ENCODE measurements at regions not wholly inside any gene's neighbourhood (a gene's known extent, or its start where the extent isn't known, plus 50 kb on each side); places are given as distances from the start of the nearest gene placed in this dataset.
"Not testable (repeated sequence)": the region's sequence is repeated elsewhere in the genome, so short reads cannot be mapped to it uniquely, and the experiment has no call there.

DNA sequence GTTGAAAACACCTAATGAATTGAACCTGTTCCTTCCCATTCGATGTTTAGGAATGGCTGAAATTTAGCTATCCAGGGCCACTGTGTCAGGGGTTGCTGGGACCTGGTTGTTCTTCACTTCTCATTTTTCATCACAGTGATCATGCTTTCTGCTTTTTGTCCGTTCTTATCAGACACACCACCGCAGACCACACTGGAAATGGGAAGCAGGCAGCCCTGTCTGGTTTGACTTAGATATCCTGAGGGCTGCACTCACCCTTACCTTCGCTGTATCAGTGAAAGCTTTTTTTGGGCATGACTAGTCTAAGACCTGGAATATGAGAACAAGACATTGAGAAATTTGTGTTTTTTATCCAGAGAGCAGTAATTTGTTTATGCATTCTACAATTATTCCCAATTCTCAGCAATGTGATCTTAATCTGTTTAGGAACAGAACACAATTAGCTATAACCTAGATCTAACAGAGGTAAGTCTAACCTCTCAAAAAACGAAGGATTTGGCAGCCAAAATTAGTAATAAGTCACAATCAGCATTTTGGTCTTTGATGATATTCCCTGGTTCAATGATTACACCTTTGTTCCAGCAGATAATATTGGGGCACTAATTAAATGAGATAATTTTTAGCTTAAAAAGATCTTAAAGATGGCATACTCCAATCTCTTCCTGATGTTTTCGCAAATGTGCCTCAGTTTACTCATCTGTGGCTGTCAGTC lies 126.0 kb upstream of the GOT2 start:
- TF ChIP-seq, protein P1, sequence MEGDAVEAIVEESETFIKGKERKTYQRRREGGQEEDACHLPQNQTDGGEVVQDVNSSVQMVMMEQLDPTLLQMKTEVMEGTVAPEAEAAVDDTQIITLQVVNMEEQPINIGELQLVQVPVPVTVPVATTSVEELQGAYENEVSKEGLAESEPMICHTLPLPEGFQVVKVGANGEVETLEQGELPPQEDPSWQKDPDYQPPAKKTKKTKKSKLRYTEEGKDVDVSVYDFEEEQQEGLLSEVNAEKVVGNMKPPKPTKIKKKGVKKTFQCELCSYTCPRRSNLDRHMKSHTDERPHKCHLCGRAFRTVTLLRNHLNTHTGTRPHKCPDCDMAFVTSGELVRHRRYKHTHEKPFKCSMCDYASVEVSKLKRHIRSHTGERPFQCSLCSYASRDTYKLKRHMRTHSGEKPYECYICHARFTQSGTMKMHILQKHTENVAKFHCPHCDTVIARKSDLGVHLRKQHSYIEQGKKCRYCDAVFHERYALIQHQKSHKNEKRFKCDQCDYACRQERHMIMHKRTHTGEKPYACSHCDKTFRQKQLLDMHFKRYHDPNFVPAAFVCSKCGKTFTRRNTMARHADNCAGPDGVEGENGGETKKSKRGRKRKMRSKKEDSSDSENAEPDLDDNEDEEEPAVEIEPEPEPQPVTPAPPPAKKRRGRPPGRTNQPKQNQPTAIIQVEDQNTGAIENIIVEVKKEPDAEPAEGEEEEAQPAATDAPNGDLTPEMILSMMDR (conservative IDR thresholded peaks at IDR 0.05; ENCODE audit: low read length): no peak
- DNase-seq (ENCODE audit: low read depth): no peak
- H3K4me3 ChIP-seq (ENCODE audit: low read length): no peak overlapping the region

DNA sequence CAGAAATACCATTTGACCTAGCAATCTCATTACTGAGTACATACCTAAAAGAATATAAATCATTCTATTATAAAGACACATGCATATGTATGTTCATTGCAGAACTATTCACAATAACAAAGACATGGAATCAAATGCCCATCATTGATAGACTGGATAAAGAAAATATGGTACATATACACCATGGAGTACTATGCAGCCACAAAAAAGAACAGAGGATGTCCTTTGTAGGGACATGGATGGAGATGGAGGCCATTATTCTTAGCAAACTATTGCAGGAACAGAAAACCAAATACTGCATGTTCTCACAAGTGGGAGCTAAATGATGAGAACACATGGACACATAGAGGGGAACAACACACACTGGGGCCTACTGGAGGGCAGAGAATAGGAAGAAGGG lies 124.5 kb upstream of the GOT2 start:
- not testable (repeated sequence) for H3K4me3 ChIP-seq (ENCODE audit: low read length); DNase-seq (ENCODE audit: low read depth)

DNA sequence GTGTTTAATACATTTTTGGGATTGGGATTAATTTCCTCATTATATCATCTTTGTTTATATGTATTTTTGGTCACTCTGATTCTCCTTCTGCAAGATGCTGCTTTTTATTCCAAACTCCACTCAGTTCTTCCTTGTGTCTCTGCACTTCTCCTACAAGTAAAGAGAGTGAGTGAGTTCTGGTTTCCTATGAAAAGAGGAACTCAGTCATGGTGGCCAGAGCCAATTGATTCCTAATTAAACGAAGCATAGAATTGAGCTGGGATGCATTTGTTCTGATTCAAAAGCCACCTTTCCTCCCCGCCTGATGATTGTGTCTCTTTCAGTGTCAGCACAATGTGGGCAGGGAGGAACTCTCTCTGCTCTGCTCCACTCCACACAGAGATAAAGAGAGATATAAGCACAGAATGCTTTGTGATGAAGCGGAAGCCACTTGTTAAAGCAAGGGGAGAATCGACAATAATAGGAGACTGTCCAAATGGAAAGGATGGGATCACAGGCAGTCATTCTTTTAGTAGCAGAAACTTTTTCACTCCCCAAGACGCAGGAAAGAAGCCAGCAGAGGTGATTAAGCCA lies 121.3 kb upstream of the GOT2 start:
- TF ChIP-seq, protein P1 (conservative IDR thresholded peaks at IDR 0.05; ENCODE audit: low read length): no peak
- DNase-seq (ENCODE audit: low read depth): no peak
- H3K4me3 ChIP-seq (ENCODE audit: low read length): no peak overlapping the region

DNA sequence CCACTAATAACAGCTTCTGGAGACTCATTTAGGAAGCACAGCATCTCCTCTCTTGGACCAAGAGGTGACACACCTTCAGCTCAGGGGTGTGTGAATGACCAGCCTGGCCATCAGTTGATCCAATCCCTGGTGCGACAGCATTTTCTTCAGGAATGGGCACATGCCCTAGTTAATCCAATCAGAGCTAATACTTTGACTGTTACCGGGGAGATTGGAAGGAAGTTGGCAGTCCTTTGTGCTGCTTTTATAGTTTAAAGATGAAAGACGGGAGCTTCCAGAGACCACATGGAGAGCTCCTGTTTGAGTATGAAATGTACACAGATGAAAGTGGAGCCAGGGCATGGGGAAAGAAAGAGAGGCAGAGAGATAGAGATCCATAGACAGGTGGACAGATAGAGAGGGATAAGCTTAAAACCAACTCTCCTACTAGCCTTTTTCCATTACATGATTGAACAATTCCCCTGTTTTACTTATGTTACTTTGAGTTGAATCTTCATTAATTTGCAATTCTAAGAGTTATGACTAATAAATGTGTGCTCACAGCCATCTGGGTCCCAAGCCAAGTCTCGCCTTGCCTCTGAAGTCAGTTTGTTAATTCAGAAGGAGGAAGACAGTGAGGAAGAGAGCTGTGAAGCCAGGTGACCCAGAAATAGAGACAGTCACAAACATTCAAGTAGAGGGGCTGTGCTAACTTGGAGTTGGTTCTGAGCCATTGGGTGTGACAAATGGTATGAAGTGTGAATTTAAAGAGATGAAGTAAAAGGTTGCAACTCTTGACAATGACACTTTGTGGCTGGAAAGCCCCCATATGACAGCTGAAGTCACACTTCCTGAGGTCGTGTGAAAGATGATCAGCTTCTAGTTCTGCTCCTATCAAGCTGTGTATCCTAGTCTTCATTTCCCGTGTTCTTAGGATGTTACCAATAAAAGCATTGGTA lies 120.0 kb upstream of the GOT2 start:
- no peak overlapping the region for H3K4me3 ChIP-seq (ENCODE audit: low read length)
- DNase-seq (ENCODE audit: low read depth): no peak
- TF ChIP-seq, protein P1 (conservative IDR thresholded peaks at IDR 0.05; ENCODE audit: low read length): no peak

DNA sequence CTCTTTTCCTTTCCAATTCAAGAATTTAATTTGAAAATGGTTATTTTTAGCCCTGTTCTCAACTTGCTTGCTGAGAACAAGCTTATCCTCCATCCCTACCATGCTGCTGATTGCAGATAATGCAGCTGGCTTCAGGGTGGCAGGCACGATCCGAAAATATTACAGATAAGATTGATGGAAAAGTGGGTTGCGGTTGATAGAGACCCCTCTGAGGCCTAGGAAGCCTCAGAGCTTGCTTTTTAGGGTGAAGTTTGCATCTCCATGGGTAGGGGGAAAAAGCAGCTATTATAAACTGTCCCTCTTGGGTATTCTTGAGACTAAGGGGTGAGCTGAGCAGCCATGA lies 116.5 kb upstream of the GOT2 start:
- DNase-seq (ENCODE audit: low read depth): no peak
- TF ChIP-seq, protein P1 (conservative IDR thresholded peaks at IDR 0.05; ENCODE audit: low read length): no peak
- H3K4me3 ChIP-seq (ENCODE audit: low read length): no peak overlapping the region

DNA sequence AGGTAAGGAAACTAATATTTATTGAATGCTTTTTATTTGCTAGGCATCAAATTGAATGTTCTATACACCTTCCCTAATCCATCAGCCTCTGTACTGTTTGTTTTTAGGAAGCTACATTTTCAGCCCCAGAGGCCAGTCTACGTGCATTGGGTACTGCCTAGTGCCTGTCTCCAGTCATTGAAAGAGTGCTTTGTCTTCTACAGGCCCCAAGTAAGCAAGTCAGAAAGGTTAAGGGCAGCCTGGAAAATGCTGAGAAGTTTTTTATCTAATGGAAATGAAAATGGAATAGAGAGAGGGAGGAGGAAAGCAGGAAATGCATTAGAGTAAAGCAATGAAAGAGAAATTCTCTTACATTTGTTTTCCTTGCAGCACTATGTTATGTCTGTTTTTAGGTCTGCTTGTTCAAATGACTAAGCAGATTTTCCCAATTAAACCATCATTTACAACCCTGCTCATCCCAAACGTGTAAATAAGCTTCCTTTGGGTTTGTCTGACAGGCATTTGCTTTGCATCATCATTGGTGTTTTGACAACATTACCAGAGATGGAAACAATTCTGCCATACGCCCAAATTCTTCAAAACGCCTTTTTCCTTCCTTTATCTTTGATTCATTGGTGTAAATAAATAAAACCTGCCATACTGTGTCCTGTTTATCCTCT lies 116.0 kb upstream of the GOT2 start:
- H3K4me3 ChIP-seq (ENCODE audit: low read length): no peak overlapping the region
- TF ChIP-seq, protein P1 (conservative IDR thresholded peaks at IDR 0.05; ENCODE audit: low read length): no peak
- DNase-seq (ENCODE audit: low read depth): no peak

DNA sequence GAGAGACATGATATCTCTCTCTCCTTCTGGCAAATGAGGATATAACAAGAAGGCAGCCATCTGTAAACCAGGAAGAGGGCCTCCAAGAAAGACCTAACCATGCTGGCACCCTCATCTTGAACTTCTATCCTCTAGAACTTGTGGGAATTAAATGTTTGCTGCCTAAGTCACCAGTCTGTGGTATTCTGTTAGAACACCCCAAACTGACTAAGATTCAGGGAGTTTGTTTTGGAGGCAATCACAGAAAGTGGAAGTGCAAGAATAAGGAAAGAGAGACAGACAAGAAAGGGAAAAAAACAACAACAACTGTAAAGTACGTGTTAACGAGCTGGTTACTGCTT lies 114.5 kb upstream of the GOT2 start:
- TF ChIP-seq, protein P1 (conservative IDR thresholded peaks at IDR 0.05; ENCODE audit: low read length): no peak
- no peak for DNase-seq (ENCODE audit: low read depth)
- H3K4me3 ChIP-seq (ENCODE audit: low read length): no peak overlapping the region

Data from AG10803 (cell line).